GM12891 (cell line): ENCODE measurements at regions not wholly inside any gene's neighbourhood (a gene's known extent, or its start where the extent isn't known, plus 50 kb on each side); places are given as distances from the start of the nearest gene placed in this dataset.

Experiments
- DNase-seq: peaks from one replicate; pipeline ENCODE4 v3.0.0; 2011; ENCODE audit warnings: low spot score; ENCODE audit not compliant: insufficient read length
- FAIRE-seq: peaks from 2 replicates; lab custom pipeline; 2011; peaks lifted over from hg19 to GRCh38; lab: Jason Lieb, UNC
- PAX5 ChIP-seq: IDR thresholded peaks from 2 replicates; pipeline ENCODE4 v1.6.1; 2011; ENCODE audit warnings: low read length, moderate library complexity, mild to moderate bottlenecking; ENCODE audit not compliant: insufficient read depth, severe bottlenecking
- POLR2A ChIP-seq: IDR thresholded peaks from 2 replicates; pipeline ENCODE4 v1.6.1; 2011; ENCODE audit warnings: low read depth, low read length, control low read depth
- POLR2AphosphoS5 ChIP-seq: IDR thresholded peaks from 2 replicates; pipeline ENCODE4 v1.6.1; 2011; ENCODE audit warnings: low read depth, low read length, control low read depth
- POU2F2 ChIP-seq: IDR thresholded peaks from 2 replicates; pipeline ENCODE4 v1.6.1; 2011; ENCODE audit warnings: low read depth, mild to moderate bottlenecking, control low read depth, low read length, moderate library complexity
- SPI1 ChIP-seq: IDR thresholded peaks from 2 replicates; pipeline ENCODE4 v1.6.1; 2011; ENCODE audit warnings: low read depth, low read length, control low read depth
- TAF1 ChIP-seq: IDR thresholded peaks from 2 replicates; pipeline ENCODE4 v1.6.1; 2011; ENCODE audit warnings: low read depth, low read length, control low read depth

DNA sequence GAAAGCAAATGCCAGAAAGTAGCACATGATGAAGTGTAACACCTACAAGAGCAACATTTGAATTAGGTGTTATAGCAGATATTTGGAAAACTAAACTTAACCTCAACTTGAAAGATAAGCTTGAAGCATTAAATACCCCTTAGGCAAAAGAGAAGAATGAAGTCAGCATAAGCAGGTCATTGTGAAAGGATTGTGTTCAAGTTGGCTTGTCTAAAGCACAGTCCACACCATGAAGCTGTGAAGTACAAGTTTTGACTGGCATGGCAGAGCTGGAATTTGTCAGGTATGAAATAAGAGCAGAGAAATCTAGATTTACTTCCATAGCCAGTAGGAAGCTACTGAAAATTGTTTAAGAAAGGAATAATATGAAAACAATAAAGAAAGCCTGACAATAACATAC is 480.3 kb upstream of the POT1 start:
- FAIRE-seq = no peak

DNA sequence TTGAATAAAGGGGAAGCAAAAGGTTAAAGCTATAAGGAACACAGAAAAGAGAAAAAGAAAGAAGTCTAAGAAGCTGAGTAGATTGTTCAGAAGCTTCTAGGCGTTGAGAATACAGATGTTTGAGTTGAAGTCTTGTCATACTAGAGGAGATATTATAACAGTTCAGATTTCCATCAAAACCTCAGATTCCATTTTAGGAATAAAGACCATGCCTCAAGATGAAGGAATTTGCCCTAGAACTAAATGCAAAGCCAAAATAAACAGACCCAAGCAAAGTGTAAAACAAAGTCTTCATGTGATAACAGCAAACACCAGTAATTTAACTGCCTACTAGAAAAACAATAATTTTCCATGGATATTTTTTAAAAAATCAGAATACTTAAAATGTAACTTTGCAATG is 476.5 kb upstream of the POT1 start:
- TF ChIP-seq POU2F2 (no peak), SPI1 (no peak)
- FAIRE-seq = no peak
- no peak for DNase-seq

More for the DNA sequence above, 480.3 kb upstream of the POT1 start:
- TF ChIP-seq TAF1 (no peak), PAX5 (no peak), POLR2AphosphoS5 (no peak), SPI1 (no peak), POLR2A (no peak)
- DNase-seq = no peak

DNA sequence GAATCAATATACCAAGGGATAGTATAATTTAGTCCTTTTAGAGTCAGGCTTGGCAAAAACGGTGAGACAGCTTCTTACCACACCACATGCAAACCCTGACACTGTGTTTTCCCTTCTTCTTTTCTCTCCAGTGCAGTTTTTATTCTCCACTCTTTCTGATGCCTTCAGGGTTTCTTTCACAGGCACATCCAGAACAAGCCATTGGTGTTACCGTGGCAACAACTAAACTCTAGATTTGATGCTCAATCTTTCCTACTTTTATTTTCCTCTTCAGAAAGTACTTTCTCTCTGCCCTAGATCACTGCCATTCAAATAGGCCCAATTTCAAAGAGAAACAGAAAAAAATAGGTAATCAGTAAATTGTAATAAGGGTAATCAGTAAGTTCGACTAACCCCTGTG is 469.8 kb upstream of the POT1 start:
- no peak for TF ChIP-seq SPI1
- no peak for TF ChIP-seq POLR2AphosphoS5
- TF ChIP-seq POU2F2 = no peak
- TF ChIP-seq TAF1 = no peak
- TF ChIP-seq POLR2A = no peak
- no peak for TF ChIP-seq PAX5
- FAIRE-seq (no peak), DNase-seq (no peak)

DNA sequence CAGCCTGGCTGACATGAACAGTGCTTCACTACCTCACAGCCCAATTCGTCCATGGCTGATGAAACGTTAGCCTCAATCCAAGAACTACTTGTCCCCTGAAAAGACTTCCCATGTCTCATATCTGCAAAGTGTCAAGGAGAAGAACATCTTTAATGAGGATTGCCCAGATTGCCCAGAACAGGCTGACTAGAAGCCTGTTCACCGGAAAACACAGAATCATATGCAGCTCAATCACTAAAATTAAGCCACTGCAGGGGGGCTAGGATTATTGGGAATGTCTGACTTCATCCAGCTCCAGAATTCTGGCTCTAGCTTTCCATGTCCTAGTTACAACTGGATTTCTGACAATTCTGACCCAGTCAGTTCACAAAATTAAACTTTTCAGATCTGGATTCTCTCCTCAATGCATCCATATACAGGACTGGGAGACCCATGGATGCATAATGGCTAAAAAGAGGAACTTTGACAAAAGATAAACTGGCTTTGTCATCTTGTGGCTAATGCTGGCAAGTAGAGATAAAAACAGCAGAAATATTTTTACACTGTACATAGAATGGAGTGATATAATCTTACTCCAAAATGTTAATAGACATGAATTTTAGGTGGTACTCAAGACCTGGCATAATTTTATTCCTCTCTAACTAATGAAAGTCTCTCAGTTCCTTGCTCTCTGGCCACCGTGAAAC is 467.0 kb upstream of the POT1 start:
- TF ChIP-seq POLR2AphosphoS5 (no peak), PAX5 (no peak), SPI1 (no peak)
- FAIRE-seq (no peak), DNase-seq (no peak)

DNA sequence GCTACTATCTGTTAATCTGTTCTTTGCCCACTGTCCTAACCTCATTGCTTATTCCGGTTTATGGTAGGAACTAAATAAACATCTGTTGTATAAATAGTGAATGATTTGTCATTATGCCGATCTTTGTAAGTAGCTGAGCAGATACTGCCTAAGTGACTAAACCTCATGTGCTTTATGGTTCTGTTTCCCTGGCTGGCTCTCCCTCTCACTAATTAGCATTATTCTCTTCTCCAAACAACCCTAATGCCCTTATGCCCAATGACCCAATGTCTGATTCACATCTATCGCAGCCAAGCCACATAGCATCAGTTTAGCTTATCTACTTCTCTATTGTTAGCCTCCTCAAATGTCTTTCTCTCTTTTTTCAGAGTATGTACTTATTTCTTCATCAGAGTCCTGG is 462.3 kb upstream of the POT1 start:
- TF ChIP-seq TAF1 = no peak
- no peak for TF ChIP-seq POLR2AphosphoS5
- TF ChIP-seq PAX5 = no peak
- TF ChIP-seq SPI1 = no peak
- TF ChIP-seq POU2F2 = no peak
- TF ChIP-seq POLR2A = no peak
- DNase-seq (no peak), FAIRE-seq (no peak)

DNA sequence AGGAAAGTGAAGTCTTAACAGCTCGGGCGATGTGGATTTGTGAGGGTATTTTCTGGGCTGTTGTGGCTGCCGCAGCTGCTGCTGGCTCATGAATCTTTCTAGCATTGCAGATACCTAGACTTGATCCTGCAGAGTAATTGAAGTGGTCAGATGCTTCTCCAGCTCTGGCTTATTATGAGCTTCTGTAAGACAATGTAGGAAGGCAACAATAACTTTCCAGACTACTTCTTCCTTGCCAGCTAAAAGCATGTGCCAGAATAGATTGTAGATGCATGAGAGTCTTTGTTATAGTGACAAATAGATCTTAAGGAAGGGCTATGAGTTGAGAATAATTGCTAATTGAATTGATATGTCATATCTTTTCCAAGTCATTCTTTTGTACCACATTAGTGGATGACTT is 461.4 kb upstream of the POT1 start:
- FAIRE-seq = no peak
- TF ChIP-seq POU2F2 (no peak), POLR2A (no peak), PAX5 (no peak), TAF1 (no peak), POLR2AphosphoS5 (no peak)
- DNase-seq = no peak

DNA sequence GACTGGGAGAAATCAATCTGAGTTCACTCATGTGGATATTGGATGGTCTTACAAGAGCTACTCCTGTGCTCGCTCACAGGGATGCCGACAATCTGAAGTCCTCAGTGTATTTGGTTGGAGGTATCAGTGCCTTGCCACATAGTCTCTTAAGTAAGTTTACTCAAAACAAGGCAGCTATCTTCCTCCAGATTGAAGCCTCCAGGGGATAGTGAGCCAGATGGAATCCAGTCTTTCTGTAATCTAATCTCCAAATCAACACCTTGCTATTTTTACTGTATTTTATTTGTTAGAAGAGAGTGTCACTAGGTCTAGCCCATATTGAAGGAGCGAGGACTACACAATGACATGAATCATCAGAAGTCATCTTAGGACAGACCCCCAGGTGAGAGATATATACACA is 456.6 kb upstream of the POT1 start:
- no peak for FAIRE-seq
- TF ChIP-seq PAX5 (no peak), POLR2A (no peak), POLR2AphosphoS5 (no peak), POU2F2 (no peak)
- no peak for DNase-seq

DNA sequence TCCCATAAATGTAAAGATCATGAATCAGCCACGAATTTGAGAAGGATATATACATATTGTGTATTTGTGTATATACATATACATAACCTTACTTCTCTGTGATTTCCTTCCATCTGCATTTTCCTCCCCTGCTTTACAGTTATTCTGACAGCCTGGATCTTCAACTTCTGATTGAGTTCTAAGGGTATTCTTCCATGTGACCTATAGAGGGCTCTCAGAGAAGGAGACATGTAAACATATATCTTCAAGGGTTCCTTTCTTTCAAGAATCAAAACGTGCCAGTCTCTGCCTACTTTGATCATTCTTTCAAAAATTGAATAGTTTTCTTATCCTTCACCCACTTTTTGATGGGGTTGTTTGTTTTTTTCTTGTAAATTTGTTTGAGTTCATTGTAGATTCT is 453.7 kb upstream of the POT1 start:
- FAIRE-seq (no peak), DNase-seq (no peak)
- TF ChIP-seq TAF1 (no peak), POLR2A (no peak), SPI1 (no peak)

DNA sequence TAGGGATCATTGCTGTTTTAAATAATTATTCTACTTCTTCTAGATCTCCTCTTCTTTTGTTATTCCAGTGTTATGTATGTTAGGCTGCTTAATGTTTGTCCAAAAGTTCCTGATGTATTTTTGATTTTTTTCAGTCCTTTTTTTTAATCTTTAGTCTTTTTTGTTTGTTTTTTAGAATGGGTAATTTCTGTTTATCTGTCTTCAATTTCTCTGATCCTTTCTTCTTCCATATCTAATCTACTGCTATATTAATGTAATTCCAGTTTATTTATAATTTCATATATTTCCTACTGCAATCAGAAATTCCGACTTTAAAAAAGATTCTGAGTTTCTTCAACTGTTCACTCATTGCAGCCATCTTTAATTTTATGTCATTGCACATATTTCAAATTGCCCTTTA is 452.8 kb upstream of the POT1 start:
- TF ChIP-seq TAF1 = no peak
- DNase-seq = no peak
- FAIRE-seq = no peak

DNA sequence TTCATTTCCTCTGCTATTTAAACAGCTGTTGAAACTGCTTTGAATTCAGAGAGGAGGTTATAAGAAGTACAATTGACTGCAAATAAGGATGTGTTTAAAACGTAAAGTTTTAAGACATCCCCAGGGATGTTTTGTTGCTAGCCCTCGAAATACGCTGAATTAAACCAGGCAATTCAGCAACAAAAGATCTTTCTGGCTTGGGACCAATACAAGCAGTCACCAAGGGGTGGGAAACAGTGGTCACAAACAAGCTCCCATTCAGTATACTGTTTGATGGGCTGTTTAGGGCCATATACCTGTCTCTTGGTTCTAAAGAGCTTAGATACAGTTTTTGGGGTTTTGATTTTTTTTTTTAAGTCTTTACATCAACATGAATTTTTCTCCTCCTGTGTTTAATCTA is 446.3 kb upstream of the POT1 start:
- FAIRE-seq (no peak), DNase-seq (no peak)
- no peak for TF ChIP-seq TAF1
- TF ChIP-seq POLR2A = no peak
- TF ChIP-seq SPI1 = no peak
- no peak for TF ChIP-seq POU2F2
- TF ChIP-seq POLR2AphosphoS5 = no peak
- TF ChIP-seq PAX5 = no peak

DNA sequence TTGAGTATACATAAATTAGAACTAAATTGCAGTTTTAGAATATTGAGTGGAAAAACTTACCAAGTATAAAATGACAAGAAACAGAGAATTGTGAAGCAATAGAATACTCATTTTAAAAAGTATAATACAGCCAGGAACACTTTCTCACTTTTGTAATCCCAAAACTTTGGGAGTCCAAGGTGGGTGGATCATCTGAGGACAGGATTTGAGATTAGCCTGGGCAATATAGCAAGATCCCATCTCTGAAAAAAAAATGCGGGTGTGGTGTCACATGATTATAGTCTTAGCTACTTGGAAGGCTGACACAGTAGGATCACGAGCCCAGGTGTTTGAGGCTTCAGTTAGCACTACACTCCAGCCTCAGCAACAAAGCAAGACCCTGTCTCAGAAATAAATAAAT is 440.9 kb upstream of the POT1 start:
- TF ChIP-seq POLR2AphosphoS5 (no peak), POLR2A (no peak), TAF1 (no peak), SPI1 (no peak), PAX5 (no peak), POU2F2 (no peak)
- FAIRE-seq (no peak), DNase-seq (no peak)

DNA sequence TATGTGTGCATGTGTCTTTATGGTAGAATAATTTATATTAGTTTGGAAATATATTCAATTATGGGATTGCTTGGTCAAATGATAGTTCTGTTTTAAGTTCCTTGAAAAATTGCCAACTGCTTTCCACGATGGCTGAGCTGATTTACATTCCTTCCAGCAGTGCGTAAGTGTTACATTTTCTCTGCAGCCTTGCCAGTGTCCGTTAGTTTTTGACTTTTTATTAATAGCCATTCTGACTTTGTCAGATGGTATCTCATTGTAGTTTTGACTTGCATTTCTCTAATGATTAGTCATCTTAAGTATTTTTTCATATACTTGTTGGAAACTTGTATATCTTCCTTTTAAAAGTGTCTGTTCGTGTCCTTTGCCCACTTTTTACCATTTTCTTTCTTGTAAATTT is 434.2 kb upstream of the POT1 start:
- FAIRE-seq = no peak

More for the DNA sequence above, 434.2 kb upstream of the POT1 start:
- TF ChIP-seq TAF1 (no peak), SPI1 (no peak), PAX5 (no peak), POU2F2 (no peak), POLR2AphosphoS5 (no peak), POLR2A (no peak)
- no peak for DNase-seq
